Adrenal gland (tissue), 9 donors: ENCODE measurements at regions not wholly inside any gene's neighbourhood (a gene's known extent, or its start where the extent isn't known, plus 50 kb on each side); places are given as distances from the start of the nearest gene placed in this dataset.

Experiments used
- DNase-seq, 7 donors: peaks; one replicate each; pipeline ENCODE4 v3.0.0-alpha.2; 2019 to 2020
- H3K27ac ChIP-seq, 5 donors: fragments of 200-600 bp; sonication (generic) in 4 of 5; 1 replicate in 3 of 5; 2 replicates in 2 of 5; pipeline versions ENCODE4 v1.5.1 to v1.8.0; 2016 to 2020; ENCODE audit warnings: mild to moderate bottlenecking in 1 of 5
- H3K27me3 ChIP-seq: fragments of 200-600 bp; 2 replicates; pipeline ENCODE4 v1.8.0; 2021
- H3K36me3 ChIP-seq, 2 donors: fragments of 200-600 bp; replicated peaks in 1 of 2; 1 replicate in 1 of 2; 2 replicates in 1 of 2; pipeline versions ENCODE4 v1.5.1 to v1.8.0; 2018 to 2022
- H3K4me1 ChIP-seq, 2 donors: fragments of 200-600 bp; replicated peaks in 1 of 2; 1 replicate in 1 of 2; 2 replicates in 1 of 2; pipeline versions ENCODE4 v1.5.1 to v1.8.0; 2018 to 2021
- H3K4me3 ChIP-seq, 4 donors: fragments of 200-600 bp; sonication (generic) in 3 of 4; one replicate each; pipeline ENCODE4 v1.5.1; 2016 to 2018
- H3K9me3 ChIP-seq, 3 donors: fragments of 200-600 bp; sonication (generic) in 1 of 3; replicated peaks in 1 of 3; 1 replicate in 2 of 3; 2 replicates in 1 of 3; pipeline versions ENCODE4 v1.5.1 to v1.8.0; 2016 to 2021
- POLR2A ChIP-seq, 2 donors: fragments of 450-650 bp; IDR thresholded peaks; one replicate each; pipeline ENCODE4 v1.6.1; 2017; ENCODE audit warnings: antibody characterized with exemption in 2 of 2, mild to moderate bottlenecking in 2 of 2, moderate library complexity in 1 of 2
- WGBS, 4 donors: extraction: QIAGEN DNeasy Blood & Tissue Kit in 2 of 4; methylation state at CpG; one replicate each; pipeline versions ENCODE4 v1.1.5 to v1.1.7; 2013 to 2017; 5-methylcytosine and 5-hydroxymethylcytosine counted together
- intact Hi-C, 2 donors: fragments of 100-400 bp; cut with DNase I; formaldehyde crosslinking; loops; one replicate each; pipeline versions ENCODE4 v1.14.1 to v1.15.0; 2022 to 2023
- TF ChIP-seq, protein P1 (sequence below), 6 experiments: fragments of 450-650 bp in 4 of 6; fragments of 200-600 bp in 2 of 6; sonication (generic) in 1 of 6; IDR thresholded peaks; 1 replicate in 5 of 6; 2 replicates in 1 of 6; pipeline versions ENCODE4 v1.5.1 to v1.8.0; 2016 to 2021; ENCODE audit warnings: antibody characterized with exemption in 6 of 6, mild to moderate bottlenecking in 2 of 6, moderate library complexity in 1 of 6
- donor health status: healthy with polysubstance abuse.
- donor health status: Bipolar disorder and iron deficiency.
- donor health status: DM: yes; HTN: yes; CAD: no.
- donor health status: DM: no; HTN: no; CAD: no.
- donor health status: DM: no; HTN: no; CAD: no.

DNA sequence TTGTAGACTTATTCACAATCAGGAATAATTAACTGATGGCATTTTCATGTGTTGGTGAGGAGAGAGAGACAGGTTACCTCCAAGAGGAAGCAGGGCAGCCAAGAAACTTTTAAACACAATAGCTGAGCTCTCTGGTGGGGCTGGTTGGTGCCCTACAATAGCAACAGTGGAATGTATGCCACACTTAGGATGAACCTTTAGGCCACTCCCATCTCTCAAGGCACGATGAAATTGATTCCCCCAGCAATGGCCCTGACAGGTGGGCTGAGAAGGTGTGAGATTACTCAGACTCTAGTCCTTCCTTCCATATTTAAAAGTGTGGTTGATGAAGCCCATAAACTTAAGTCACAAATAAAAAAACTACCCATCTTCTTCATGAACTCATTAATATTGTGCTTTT, 219.4 kb upstream of the CYRIA start:
- no peak for DNase-seq
- H3K9me3 ChIP-seq: no peaks in the 10 kb centered on the region
- 44 to 50% (median 46%) methylated on average over 1 of the region's 1 CpG for WGBS, 4 donors
- TF ChIP-seq POLR2A (IDR thresholded peaks at IDR 0.05): no peak
- TF ChIP-seq, protein P1, sequence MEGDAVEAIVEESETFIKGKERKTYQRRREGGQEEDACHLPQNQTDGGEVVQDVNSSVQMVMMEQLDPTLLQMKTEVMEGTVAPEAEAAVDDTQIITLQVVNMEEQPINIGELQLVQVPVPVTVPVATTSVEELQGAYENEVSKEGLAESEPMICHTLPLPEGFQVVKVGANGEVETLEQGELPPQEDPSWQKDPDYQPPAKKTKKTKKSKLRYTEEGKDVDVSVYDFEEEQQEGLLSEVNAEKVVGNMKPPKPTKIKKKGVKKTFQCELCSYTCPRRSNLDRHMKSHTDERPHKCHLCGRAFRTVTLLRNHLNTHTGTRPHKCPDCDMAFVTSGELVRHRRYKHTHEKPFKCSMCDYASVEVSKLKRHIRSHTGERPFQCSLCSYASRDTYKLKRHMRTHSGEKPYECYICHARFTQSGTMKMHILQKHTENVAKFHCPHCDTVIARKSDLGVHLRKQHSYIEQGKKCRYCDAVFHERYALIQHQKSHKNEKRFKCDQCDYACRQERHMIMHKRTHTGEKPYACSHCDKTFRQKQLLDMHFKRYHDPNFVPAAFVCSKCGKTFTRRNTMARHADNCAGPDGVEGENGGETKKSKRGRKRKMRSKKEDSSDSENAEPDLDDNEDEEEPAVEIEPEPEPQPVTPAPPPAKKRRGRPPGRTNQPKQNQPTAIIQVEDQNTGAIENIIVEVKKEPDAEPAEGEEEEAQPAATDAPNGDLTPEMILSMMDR (IDR thresholded peaks at IDR 0.05): no peak
- H3K36me3 ChIP-seq: no peaks in the 10 kb centered on the region
- intact Hi-C loops: no loop called here
- H3K27me3 ChIP-seq: no peaks in the 10 kb centered on the region
- no peak overlapping the region for H3K27ac ChIP-seq
- H3K4me1 ChIP-seq: no peaks in the 10 kb centered on the region
- no peak overlapping the region for H3K4me3 ChIP-seq

DNA sequence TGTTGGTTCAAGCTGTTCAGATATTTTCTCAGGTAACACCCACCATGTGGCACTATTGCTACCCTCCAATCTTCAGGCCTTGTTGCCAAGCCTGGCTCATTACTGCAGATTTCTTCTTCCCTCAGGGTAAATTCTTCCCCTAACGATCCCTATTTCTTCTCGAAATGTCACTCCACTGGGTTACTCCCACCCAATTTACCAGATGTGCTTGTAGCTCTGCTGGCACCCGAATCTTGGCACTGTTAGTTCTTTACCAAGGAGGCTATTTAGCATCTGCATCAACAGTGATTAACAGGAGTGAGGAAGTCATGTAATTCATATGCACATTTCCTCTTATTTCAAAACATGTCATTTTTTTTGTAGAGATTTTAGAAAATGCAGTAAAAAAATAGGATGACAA, 217.1 kb upstream of the CYRIA start:
- no peaks in the 10 kb centered on the region for H3K4me1 ChIP-seq
- DNase-seq: no peak
- intact Hi-C loops: no loop called here
- no peak overlapping the region for H3K4me3 ChIP-seq
- H3K36me3 ChIP-seq: no peaks in the 10 kb centered on the region
- WGBS, 4 donors: 48 to 53% (median 52%) methylated on average over 3 of the region's 3 CpGs
- H3K9me3 ChIP-seq: no peaks in the 10 kb centered on the region
- no peak for TF ChIP-seq POLR2A (IDR thresholded peaks at IDR 0.05)
- TF ChIP-seq, protein P1 (IDR thresholded peaks at IDR 0.05): no peak
- no peaks in the 10 kb centered on the region for H3K27me3 ChIP-seq
- no peak overlapping the region for H3K27ac ChIP-seq

- H3K4me3 ChIP-seq: no peak overlapping the region
- no peaks in the 10 kb centered on the region for H3K9me3 ChIP-seq
- no peak for DNase-seq
- intact Hi-C loops: no loop called here
- TF ChIP-seq, protein P1 (IDR thresholded peaks at IDR 0.05): no peak
- no peak for TF ChIP-seq POLR2A (IDR thresholded peaks at IDR 0.05)
- no peak overlapping the region for H3K27ac ChIP-seq
- H3K27me3 ChIP-seq: no peaks in the 10 kb centered on the region
- no peaks in the 10 kb centered on the region for H3K4me1 ChIP-seq
- no peaks in the 10 kb centered on the region for H3K36me3 ChIP-seq
These were observed 215.5 kb upstream of the CYRIA start for GRCh38 chr2:16881122-16881521.

DNA sequence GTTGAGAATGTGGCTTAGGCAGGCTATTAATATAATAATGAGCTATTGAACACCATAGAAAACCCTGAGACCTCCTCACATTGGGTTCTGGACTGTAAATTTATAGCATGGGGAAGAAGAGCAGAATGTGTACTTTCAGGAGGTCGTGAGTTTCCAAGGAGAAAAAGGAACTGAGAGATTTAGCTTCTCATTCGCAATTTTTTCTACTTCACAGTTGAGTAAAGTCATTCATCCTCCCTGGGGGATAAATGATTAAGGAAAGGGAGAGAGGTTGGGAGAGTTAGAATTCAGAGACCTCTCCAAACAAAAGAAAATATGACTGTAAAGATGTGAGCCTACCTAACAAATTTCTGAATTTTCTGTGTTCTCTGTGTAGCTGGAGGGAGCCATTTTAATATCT, 205.8 kb upstream of the CYRIA start:
- intact Hi-C loops: no loop called here
- H3K9me3 ChIP-seq: no peaks in the 10 kb centered on the region

GRCh38 chr2:16870491-16871076, 204.9 kb upstream of the CYRIA start:
- H3K27me3 ChIP-seq: peaks cover 6% of the 10 kb centered on the region
- no peak overlapping the region for H3K27ac ChIP-seq
- WGBS, 4 donors: 80 to 87% (median 85%) methylated on average over 5 of the region's 5 CpGs
- TF ChIP-seq, protein P1 (IDR thresholded peaks at IDR 0.05): no peak
- TF ChIP-seq POLR2A (IDR thresholded peaks at IDR 0.05): no peak
- intact Hi-C loops: no loop called here
- no peaks in the 10 kb centered on the region for H3K36me3 ChIP-seq
- H3K9me3 ChIP-seq: no peaks in the 10 kb centered on the region
- H3K4me3 ChIP-seq: no peak overlapping the region
- no peaks in the 10 kb centered on the region for H3K4me1 ChIP-seq
- no peak for DNase-seq

More for the DNA sequence above, 205.8 kb upstream of the CYRIA start:
- TF ChIP-seq POLR2A (IDR thresholded peaks at IDR 0.05): no peak
- Histone ChIP-seq H3K4me3 (no peak overlapping the region), H3K4me1 (no peaks in the 10 kb centered on the region), H3K27ac (no peak overlapping the region), H3K27me3 (no peaks in the 10 kb centered on the region), H3K36me3 (no peaks in the 10 kb centered on the region)
- DNase-seq: no peak
- WGBS, 4 donors: 46 to 62% (median 56%) methylated on average over 2 of the region's 2 CpGs
